ENCODE measurements at regions not wholly inside any gene's neighbourhood (a gene's known extent, or its start where the extent isn't known, plus 50 kb on each side); places are given as distances from the start of the nearest gene placed in this dataset.

- TF ChIP-seq ZBTB33 (IDR thresholded peaks at IDR 0.05; ENCODE audit: extremely low read depth, insufficient replicate concordance, low read length) (no peak), FOSL1 (IDR thresholded peaks at IDR 0.05; ENCODE audit: low read depth) (no peak)
- TF ChIP-seq, protein P1, sequence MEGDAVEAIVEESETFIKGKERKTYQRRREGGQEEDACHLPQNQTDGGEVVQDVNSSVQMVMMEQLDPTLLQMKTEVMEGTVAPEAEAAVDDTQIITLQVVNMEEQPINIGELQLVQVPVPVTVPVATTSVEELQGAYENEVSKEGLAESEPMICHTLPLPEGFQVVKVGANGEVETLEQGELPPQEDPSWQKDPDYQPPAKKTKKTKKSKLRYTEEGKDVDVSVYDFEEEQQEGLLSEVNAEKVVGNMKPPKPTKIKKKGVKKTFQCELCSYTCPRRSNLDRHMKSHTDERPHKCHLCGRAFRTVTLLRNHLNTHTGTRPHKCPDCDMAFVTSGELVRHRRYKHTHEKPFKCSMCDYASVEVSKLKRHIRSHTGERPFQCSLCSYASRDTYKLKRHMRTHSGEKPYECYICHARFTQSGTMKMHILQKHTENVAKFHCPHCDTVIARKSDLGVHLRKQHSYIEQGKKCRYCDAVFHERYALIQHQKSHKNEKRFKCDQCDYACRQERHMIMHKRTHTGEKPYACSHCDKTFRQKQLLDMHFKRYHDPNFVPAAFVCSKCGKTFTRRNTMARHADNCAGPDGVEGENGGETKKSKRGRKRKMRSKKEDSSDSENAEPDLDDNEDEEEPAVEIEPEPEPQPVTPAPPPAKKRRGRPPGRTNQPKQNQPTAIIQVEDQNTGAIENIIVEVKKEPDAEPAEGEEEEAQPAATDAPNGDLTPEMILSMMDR (IDR thresholded peaks at IDR 0.05 in 2 of 3, conservative IDR thresholded peaks at IDR 0.05 in 1 of 3; ENCODE audit: borderline replicate concordance in 1 of 3, insufficient read depth in 1 of 3, low read depth in 2 of 3, low read length in 2 of 3), result no peak
Measured at GRCh38 chr6:22884456-22884855, 315.1 kb downstream of the HDGFL1 start (continued).

DNA sequence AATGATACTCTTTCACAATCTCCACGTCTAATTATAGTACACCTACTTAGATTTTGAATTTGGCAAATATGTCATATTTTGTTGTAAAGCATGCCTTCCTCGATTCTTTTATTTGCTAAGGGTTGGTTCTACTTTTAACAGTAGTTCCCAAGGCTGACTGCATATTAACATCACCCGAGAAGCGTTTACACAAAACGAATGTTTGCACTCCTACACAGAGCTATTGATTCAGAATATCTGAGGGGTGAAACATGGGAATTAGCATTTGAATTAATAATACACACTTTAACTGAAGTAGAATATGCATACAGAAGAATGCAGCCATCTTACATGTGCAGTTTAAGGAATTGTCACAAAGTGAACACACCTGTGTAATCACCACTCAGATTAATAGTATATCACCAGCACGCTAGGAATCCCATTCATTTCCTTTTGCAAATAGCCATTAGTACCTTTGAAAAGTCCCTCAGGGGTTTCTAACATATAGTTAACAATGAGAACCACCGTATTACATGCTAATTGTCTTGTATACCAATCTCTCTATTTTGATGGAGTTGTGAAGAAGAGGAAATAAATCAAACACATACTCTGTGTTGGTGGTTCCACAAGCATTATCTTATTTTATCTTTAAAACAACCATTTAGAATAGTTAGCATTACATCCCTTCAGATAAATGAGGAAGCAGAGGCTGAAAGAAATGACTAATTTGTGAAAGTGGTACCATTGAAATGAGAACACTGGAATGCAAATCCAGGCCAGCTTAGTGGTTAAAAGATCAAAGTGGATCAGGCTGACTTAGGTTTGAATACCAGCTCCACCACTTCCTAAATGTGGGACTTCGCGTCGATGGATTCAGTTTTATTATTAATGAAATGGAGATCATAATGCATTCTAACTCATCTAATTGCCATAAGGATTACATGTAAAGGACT, 317.6 kb downstream of the HDGFL1 start:
- no peak for TF ChIP-seq EGR1 (IDR thresholded peaks at IDR 0.05; ENCODE audit: low read depth)
- no peak for TF ChIP-seq SP1 (IDR thresholded peaks at IDR 0.05; ENCODE audit: low read depth)
- TF ChIP-seq SIN3A (IDR thresholded peaks at IDR 0.05; ENCODE audit: low read depth), result no peak
- no peak for TF ChIP-seq CBX3 (IDR thresholded peaks at IDR 0.05; ENCODE audit: low read depth)
- no peak for TF ChIP-seq CEBPB (IDR thresholded peaks at IDR 0.05; ENCODE audit: low read depth)
- TF ChIP-seq SRF (IDR thresholded peaks at IDR 0.05; ENCODE audit: low read depth), result no peak
- no peak for TF ChIP-seq TCF7L2 (IDR thresholded peaks at IDR 0.05; ENCODE audit: borderline replicate concordance, extremely low read depth, insufficient read depth, insufficient read length)
- TF ChIP-seq RAD21 (IDR thresholded peaks at IDR 0.05; ENCODE audit: low read depth), result no peak
- no peak for TF ChIP-seq POLR2A (IDR thresholded peaks at IDR 0.05; ENCODE audit: borderline replicate concordance, extremely low read depth, insufficient read depth, insufficient read length)
- RAD21 ChIA-PET (ENCODE audit: low non-redundant PET in 1 of 2, low total read pairs in 2 of 2, uncharacterized antibody in 2 of 2, unreplicated experiment in 2 of 2), result no interaction called here
- no peak overlapping the region for H3K4me3 ChIP-seq (replicated peaks in 1 of 2; ENCODE audit: low read depth in 1 of 2, low read length in 2 of 2)
- H3K36me3 ChIP-seq (ENCODE audit: control insufficient read depth in 1 of 2, insufficient read depth in 2 of 2, low read length in 2 of 2), result no peaks in the 10 kb centered on the region
- BruUV-seq (replicated peaks), result no TSS peak
- H3K4me2 ChIP-seq (ENCODE audit: low read length), result no peak overlapping the region
- H3K79me2 ChIP-seq (ENCODE audit: insufficient read depth, low read length), result no peaks in the 10 kb centered on the region
- POLR2A ChIA-PET, result no interaction called here
- no peaks in the 10 kb centered on the region for H4K20me1 ChIP-seq (ENCODE audit: insufficient read depth)
- no peak overlapping the region for H2AFZ ChIP-seq (ENCODE audit: low read depth, low read length, poor library complexity, severe bottlenecking)
- CTCF ChIA-PET, result no interaction called here
- no peak overlapping the region for H3K27ac ChIP-seq (ENCODE audit: low read depth, low read length)
- no peaks in the 10 kb centered on the region for H3K9me3 ChIP-seq (ENCODE audit: control insufficient read depth in 1 of 2, insufficient read depth in 1 of 2, low read depth in 1 of 2, low read length in 2 of 2)
- ATAC-seq (no peak), DNase-seq (ENCODE audit: low read depth, low spot score) (no peak)
- no peaks in the 10 kb centered on the region for H3K27me3 ChIP-seq (ENCODE audit: insufficient read depth, low read length)
- intact Hi-C loops (cut with micrococcal nuclease), result no loop called here
- H3K9me2 ChIP-seq (ENCODE audit: insufficient read depth), result no peaks in the 10 kb centered on the region
- H3K4me1 ChIP-seq (ENCODE audit: control insufficient read depth in 1 of 2, insufficient read depth in 2 of 2, low read length in 2 of 2), result no peaks in the 10 kb centered on the region
- no peak overlapping the region for H3K9ac ChIP-seq (ENCODE audit: low read length)
